ENCODE measurements at regions not wholly inside any gene's neighbourhood (a gene's known extent, or its start where the extent isn't known, plus 50 kb on each side); places are given as distances from the start of the nearest gene placed in this dataset.
"Not testable (repeated sequence)": the region's sequence is repeated elsewhere in the genome, so short reads cannot be mapped to it uniquely, and the experiment has no call there.

- not testable (repeated sequence) for H3K4me2 ChIP-seq (ENCODE audit: extremely low read depth, insufficient read depth, low read length); H3K27ac ChIP-seq (ENCODE audit: insufficient read depth, low read length); H3K36me3 ChIP-seq (ENCODE audit: control insufficient read depth, insufficient read depth, low read length); H3K4me3 ChIP-seq (replicated peaks in 1 of 4; ENCODE audit: control extremely low read depth in 1 of 4, insufficient read depth in 1 of 4, low read depth in 3 of 4, low read length in 4 of 4); H3K27me3 ChIP-seq (ENCODE audit: control insufficient read depth, insufficient read depth, low read length); DNase-seq (ENCODE audit: low read depth in 2 of 2); H3K79me2 ChIP-seq (ENCODE audit: control insufficient read depth, insufficient read depth, low read length); H4K20me1 ChIP-seq (ENCODE audit: control insufficient read depth, extremely low read depth, insufficient read depth, low read length); H3K9ac ChIP-seq (ENCODE audit: insufficient read depth, low read length); H2AFZ ChIP-seq (ENCODE audit: low read length); H3K4me1 ChIP-seq (ENCODE audit: control insufficient read depth, extremely low read depth, insufficient read depth, low read length); H3K9me3 ChIP-seq (ENCODE audit: control insufficient read depth, insufficient read depth, low read depth, low read length)
These were observed 148.1 kb downstream of the NPIPA7 start for GRCh38 chr16:16526998-16527397.

- H4K20me1 ChIP-seq (ENCODE audit: control insufficient read depth, extremely low read depth, insufficient read depth, low read length); H3K79me2 ChIP-seq (ENCODE audit: control insufficient read depth, insufficient read depth, low read length); H3K4me1 ChIP-seq (ENCODE audit: control insufficient read depth, extremely low read depth, insufficient read depth, low read length); H3K4me2 ChIP-seq (ENCODE audit: extremely low read depth, insufficient read depth, low read length); H3K9me3 ChIP-seq (ENCODE audit: control insufficient read depth, insufficient read depth, low read depth, low read length); DNase-seq (ENCODE audit: low read depth in 2 of 2); H3K9ac ChIP-seq (ENCODE audit: insufficient read depth, low read length); H3K36me3 ChIP-seq (ENCODE audit: control insufficient read depth, insufficient read depth, low read length); H3K4me3 ChIP-seq (replicated peaks in 1 of 4; ENCODE audit: control extremely low read depth in 1 of 4, insufficient read depth in 1 of 4, low read depth in 3 of 4, low read length in 4 of 4); H3K27ac ChIP-seq (ENCODE audit: insufficient read depth, low read length); H2AFZ ChIP-seq (ENCODE audit: low read length); H3K27me3 ChIP-seq (ENCODE audit: control insufficient read depth, insufficient read depth, low read length): not testable (repeated sequence)
These were observed 151.8 kb downstream of the NPIPA7 start for GRCh38 chr16:16530744-16531143.

- not testable (repeated sequence) for H3K4me2 ChIP-seq (ENCODE audit: extremely low read depth, insufficient read depth, low read length); H3K79me2 ChIP-seq (ENCODE audit: control insufficient read depth, insufficient read depth, low read length); H3K9ac ChIP-seq (ENCODE audit: insufficient read depth, low read length); DNase-seq (ENCODE audit: low read depth in 2 of 2); H3K9me3 ChIP-seq (ENCODE audit: control insufficient read depth, insufficient read depth, low read depth, low read length); H3K36me3 ChIP-seq (ENCODE audit: control insufficient read depth, insufficient read depth, low read length); H2AFZ ChIP-seq (ENCODE audit: low read length); H3K4me3 ChIP-seq (replicated peaks in 1 of 4; ENCODE audit: control extremely low read depth in 1 of 4, insufficient read depth in 1 of 4, low read depth in 3 of 4, low read length in 4 of 4); H3K4me1 ChIP-seq (ENCODE audit: control insufficient read depth, extremely low read depth, insufficient read depth, low read length); H3K27me3 ChIP-seq (ENCODE audit: control insufficient read depth, insufficient read depth, low read length); H4K20me1 ChIP-seq (ENCODE audit: control insufficient read depth, extremely low read depth, insufficient read depth, low read length); H3K27ac ChIP-seq (ENCODE audit: insufficient read depth, low read length)
These were observed 156.6 kb downstream of the NPIPA7 start for GRCh38 chr16:16535565-16535964.

GRCh38 chr16:16536151-16536550 is 157.2 kb downstream of the NPIPA7 start:
- H3K4me2 ChIP-seq (ENCODE audit: extremely low read depth, insufficient read depth, low read length); H3K36me3 ChIP-seq (ENCODE audit: control insufficient read depth, insufficient read depth, low read length); H3K4me3 ChIP-seq (replicated peaks in 1 of 4; ENCODE audit: control extremely low read depth in 1 of 4, insufficient read depth in 1 of 4, low read depth in 3 of 4, low read length in 4 of 4); DNase-seq (ENCODE audit: low read depth in 2 of 2); H2AFZ ChIP-seq (ENCODE audit: low read length); H3K4me1 ChIP-seq (ENCODE audit: control insufficient read depth, extremely low read depth, insufficient read depth, low read length); H3K79me2 ChIP-seq (ENCODE audit: control insufficient read depth, insufficient read depth, low read length); H3K9ac ChIP-seq (ENCODE audit: insufficient read depth, low read length); H4K20me1 ChIP-seq (ENCODE audit: control insufficient read depth, extremely low read depth, insufficient read depth, low read length); H3K27me3 ChIP-seq (ENCODE audit: control insufficient read depth, insufficient read depth, low read length); H3K27ac ChIP-seq (ENCODE audit: insufficient read depth, low read length); H3K9me3 ChIP-seq (ENCODE audit: control insufficient read depth, insufficient read depth, low read depth, low read length): not testable (repeated sequence)

- H2AFZ ChIP-seq (ENCODE audit: low read length); H3K4me1 ChIP-seq (ENCODE audit: control insufficient read depth, extremely low read depth, insufficient read depth, low read length); DNase-seq (ENCODE audit: low read depth in 2 of 2); H3K4me2 ChIP-seq (ENCODE audit: extremely low read depth, insufficient read depth, low read length); H4K20me1 ChIP-seq (ENCODE audit: control insufficient read depth, extremely low read depth, insufficient read depth, low read length); H3K4me3 ChIP-seq (replicated peaks in 1 of 4; ENCODE audit: control extremely low read depth in 1 of 4, insufficient read depth in 1 of 4, low read depth in 3 of 4, low read length in 4 of 4); H3K27me3 ChIP-seq (ENCODE audit: control insufficient read depth, insufficient read depth, low read length); H3K79me2 ChIP-seq (ENCODE audit: control insufficient read depth, insufficient read depth, low read length); H3K36me3 ChIP-seq (ENCODE audit: control insufficient read depth, insufficient read depth, low read length); H3K9me3 ChIP-seq (ENCODE audit: control insufficient read depth, insufficient read depth, low read depth, low read length); H3K27ac ChIP-seq (ENCODE audit: insufficient read depth, low read length); H3K9ac ChIP-seq (ENCODE audit: insufficient read depth, low read length): not testable (repeated sequence)
These were observed 170.8 kb downstream of the NPIPA7 start for GRCh38 chr16:16549710-16550109.

- not testable (repeated sequence) for H3K4me2 ChIP-seq (ENCODE audit: extremely low read depth, insufficient read depth, low read length); H2AFZ ChIP-seq (ENCODE audit: low read length); H3K36me3 ChIP-seq (ENCODE audit: control insufficient read depth, insufficient read depth, low read length); H3K9ac ChIP-seq (ENCODE audit: insufficient read depth, low read length); H3K27me3 ChIP-seq (ENCODE audit: control insufficient read depth, insufficient read depth, low read length); DNase-seq (ENCODE audit: low read depth in 2 of 2); H3K4me3 ChIP-seq (replicated peaks in 1 of 4; ENCODE audit: control extremely low read depth in 1 of 4, insufficient read depth in 1 of 4, low read depth in 3 of 4, low read length in 4 of 4); H4K20me1 ChIP-seq (ENCODE audit: control insufficient read depth, extremely low read depth, insufficient read depth, low read length); H3K27ac ChIP-seq (ENCODE audit: insufficient read depth, low read length); H3K4me1 ChIP-seq (ENCODE audit: control insufficient read depth, extremely low read depth, insufficient read depth, low read length); H3K79me2 ChIP-seq (ENCODE audit: control insufficient read depth, insufficient read depth, low read length); H3K9me3 ChIP-seq (ENCODE audit: control insufficient read depth, insufficient read depth, low read depth, low read length)
These were observed 171.9 kb downstream of the NPIPA7 start for GRCh38 chr16:16550824-16551223.

GRCh38 chr16:16552819-16553340 is 173.9 kb downstream of the NPIPA7 start:
- not testable (repeated sequence) for H3K4me2 ChIP-seq (ENCODE audit: extremely low read depth, insufficient read depth, low read length); H2AFZ ChIP-seq (ENCODE audit: low read length); H3K79me2 ChIP-seq (ENCODE audit: control insufficient read depth, insufficient read depth, low read length); H4K20me1 ChIP-seq (ENCODE audit: control insufficient read depth, extremely low read depth, insufficient read depth, low read length); H3K4me3 ChIP-seq (replicated peaks in 1 of 4; ENCODE audit: control extremely low read depth in 1 of 4, insufficient read depth in 1 of 4, low read depth in 3 of 4, low read length in 4 of 4); H3K36me3 ChIP-seq (ENCODE audit: control insufficient read depth, insufficient read depth, low read length); H3K4me1 ChIP-seq (ENCODE audit: control insufficient read depth, extremely low read depth, insufficient read depth, low read length); DNase-seq (ENCODE audit: low read depth in 2 of 2); H3K27me3 ChIP-seq (ENCODE audit: control insufficient read depth, insufficient read depth, low read length); H3K9ac ChIP-seq (ENCODE audit: insufficient read depth, low read length); H3K9me3 ChIP-seq (ENCODE audit: control insufficient read depth, insufficient read depth, low read depth, low read length); H3K27ac ChIP-seq (ENCODE audit: insufficient read depth, low read length)
